Esophagus muscularis mucosa (tissue), 4 donors: ENCODE measurements at regions not wholly inside any gene's neighbourhood (a gene's known extent, or its start where the extent isn't known, plus 50 kb on each side); places are given as distances from the start of the nearest gene placed in this dataset.

ENCODE experiments used
- CTCF ChIP-seq, 3 experiments: fragments of 200-600 bp in 2 of 3; fragments of 450-650 bp in 1 of 3; sonication (generic) in 2 of 3; IDR thresholded peaks; one replicate each; pipeline ENCODE4 v1.5.1; 2017 to 2019; ENCODE audit warnings: antibody characterized with exemption in 3 of 3, mild to moderate bottlenecking in 2 of 3, moderate library complexity in 1 of 3
- EP300 ChIP-seq: sonication (generic); formaldehyde crosslinking; IDR thresholded peaks from one replicate; pipeline ENCODE4 v1.6.1; 2017; ENCODE audit warnings: antibody characterized with exemption
- POLR2A ChIP-seq: fragments of 450-650 bp; IDR thresholded peaks from one replicate; pipeline ENCODE4 v1.6.1; 2017; ENCODE audit warnings: antibody characterized with exemption, moderate library complexity, mild to moderate bottlenecking, low read depth
- POLR2AphosphoS5 ChIP-seq, 2 donors: sonication (generic); formaldehyde crosslinking; IDR thresholded peaks; one replicate each; pipeline ENCODE4 v1.6.1; 2017; ENCODE audit warnings: antibody characterized with exemption in 2 of 2

DNA sequence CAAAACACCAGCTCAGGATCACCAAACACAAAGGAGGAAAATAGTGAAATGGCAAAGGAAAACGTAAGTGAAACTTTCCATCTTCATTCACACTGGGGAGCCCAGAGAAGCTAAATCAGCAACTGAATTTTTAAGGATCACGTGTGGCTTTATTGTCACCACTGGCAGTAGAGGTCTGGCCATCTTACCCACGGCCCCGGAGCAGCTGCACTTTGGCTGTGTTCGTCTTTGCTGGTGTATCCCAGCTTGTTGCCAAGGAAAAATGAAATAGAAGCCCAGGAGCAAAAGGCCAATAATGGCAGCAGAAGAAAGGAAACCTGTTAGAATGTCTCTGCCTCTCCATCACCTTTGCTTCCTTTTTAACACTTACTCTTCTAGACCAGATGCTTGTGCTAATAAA, 274.7 kb downstream of the FOXO1 start:
- TF ChIP-seq CTCF (IDR thresholded peaks at IDR 0.05) (no peak), POLR2AphosphoS5 (IDR thresholded peaks at IDR 0.05) (no peak), EP300 (no peak), POLR2A (no peak)
